GM12891 (cell line): ENCODE measurements at regions not wholly inside any gene's neighbourhood (a gene's known extent, or its start where the extent isn't known, plus 50 kb on each side); places are given as distances from the start of the nearest gene placed in this dataset.

Source experiments
- POLR2A ChIP-seq: IDR thresholded peaks from 2 replicates; pipeline ENCODE4 v1.6.1; 2011; ENCODE audit warnings: low read depth, low read length, control low read depth
- POU2F2 ChIP-seq: IDR thresholded peaks from 2 replicates; pipeline ENCODE4 v1.6.1; 2011; ENCODE audit warnings: low read depth, mild to moderate bottlenecking, control low read depth, low read length, moderate library complexity

DNA sequence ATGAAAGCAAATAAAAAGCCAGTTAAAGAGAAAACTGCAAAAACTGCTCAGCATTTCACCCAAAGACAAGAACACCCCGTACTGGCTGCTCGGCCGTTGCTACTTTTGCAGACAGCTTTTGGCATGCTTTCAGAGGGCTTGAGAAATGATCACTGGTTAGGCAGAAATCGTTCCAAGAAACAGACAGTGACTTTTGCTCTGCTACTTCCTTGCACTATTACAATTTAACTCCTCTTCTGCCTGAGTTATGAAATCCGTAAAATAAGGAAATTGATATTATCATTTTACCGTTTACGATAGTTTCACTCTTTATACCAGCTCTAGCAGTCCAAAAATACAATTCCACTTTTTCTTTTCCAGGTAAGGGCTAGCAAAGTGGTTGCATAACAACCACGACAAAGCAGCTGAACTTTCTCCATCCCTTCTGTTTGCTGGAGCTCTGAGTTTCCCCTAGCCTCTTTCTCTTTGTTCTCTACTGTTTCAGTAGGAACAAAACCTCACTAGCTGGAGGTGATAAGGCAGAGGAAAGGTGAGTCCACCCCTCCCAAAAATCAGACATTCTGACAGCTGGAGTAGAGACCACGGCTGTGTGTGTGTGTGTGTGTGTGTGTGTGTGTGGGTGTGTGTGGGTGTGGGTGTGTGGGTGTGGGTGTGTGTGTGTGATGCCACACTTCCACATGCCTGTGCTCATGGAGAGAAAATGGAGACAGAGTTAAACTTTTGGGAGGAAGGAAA lies 191.8 kb upstream of the RREB1 start:
- TF ChIP-seq POU2F2, result no peak
- no peak for TF ChIP-seq POLR2A
